Testis (tissue), 2 donors: ENCODE measurements at regions not wholly inside any gene's neighbourhood (a gene's known extent, or its start where the extent isn't known, plus 50 kb on each side); places are given as distances from the start of the nearest gene placed in this dataset.
A peak's percentile ranks its signal among the peaks of the same experiment; 100 is the strongest.
"Not testable (repeated sequence)": the region's sequence is repeated elsewhere in the genome, so short reads cannot be mapped to it uniquely, and the experiment has no call there.

Source experiments
- DNase-seq: peaks from one replicate; pipeline ENCODE4 v3.0.0-alpha.2; 2019
- H3K27ac ChIP-seq, 2 donors: fragments of 200-600 bp; sonication (generic); one replicate each; pipeline ENCODE4 v1.5.1; 2019
- H3K27me3 ChIP-seq: fragments of 200-600 bp; sonication (generic); one replicate; pipeline ENCODE4 v1.5.1; 2019
- H3K36me3 ChIP-seq: fragments of 200-600 bp; sonication (generic); one replicate; pipeline ENCODE4 v1.5.1; 2017; ENCODE audit warnings: low read depth; ENCODE audit errors: missing control alignments
- H3K4me1 ChIP-seq: fragments of 200-600 bp; sonication (generic); one replicate; pipeline ENCODE4 v1.5.1; 2019
- H3K4me3 ChIP-seq, 2 donors: fragments of 200-600 bp; sonication (generic); one replicate each; pipeline ENCODE4 v1.5.1; 2017 to 2019
- H3K9me3 ChIP-seq: fragments of 200-600 bp; sonication (generic); one replicate; pipeline ENCODE4 v1.5.1; 2017
- CTCF ChIP-seq, 3 experiments: fragments of 450-650 bp in 2 of 3; fragments of 200-600 bp in 1 of 3; sonication (generic) in 1 of 3; IDR thresholded peaks; one replicate each; pipeline ENCODE4 v1.5.1; 2016 to 2019; ENCODE audit warnings: antibody characterized with exemption in 3 of 3, mild to moderate bottlenecking in 2 of 3, moderate library complexity in 1 of 3
- POLR2A ChIP-seq: fragments of 450-650 bp; IDR thresholded peaks from one replicate; pipeline ENCODE4 v1.6.1; 2017; ENCODE audit warnings: antibody characterized with exemption, mild to moderate bottlenecking, moderate library complexity
- WGBS, 2 donors: methylation state at CpG; one replicate each; pipeline ENCODE4 v1.1.5; 2018; 5-methylcytosine and 5-hydroxymethylcytosine counted together
- intact Hi-C: fragments of 100-400 bp; cut with DNase I; formaldehyde crosslinking; loops from one replicate; pipeline ENCODE4 v1.15.1; 2023; ENCODE audit warnings: low total_unique reads

GRCh38 chr11:106568632-106569031 is 449.6 kb downstream of the GUCY1A2 start:
- Histone ChIP-seq H3K27ac (no peak overlapping the region), H3K36me3 (no peaks in the 10 kb centered on the region), H3K4me3 (no peak overlapping the region), H3K9me3 (no peaks in the 10 kb centered on the region), H3K4me1 (no peaks in the 10 kb centered on the region), H3K27me3 (no peaks in the 10 kb centered on the region)
- intact Hi-C loops, result no loop called here
- no peak for TF ChIP-seq POLR2A
- TF ChIP-seq CTCF (IDR thresholded peaks at IDR 0.05), result no peak
- DNase-seq, result no peak
- 84 to 87% methylated on average over 3 of the region's 3 CpGs for WGBS, 2 donors

GRCh38 chr11:106577384-106577783 is 440.9 kb downstream of the GUCY1A2 start:
- H3K4me3 ChIP-seq, intact Hi-C loops, H3K4me1 ChIP-seq, H3K9me3 ChIP-seq, DNase-seq, H3K27ac ChIP-seq, H3K27me3 ChIP-seq, H3K36me3 ChIP-seq: not testable (repeated sequence)
- WGBS, 2 donors, result 81 to 89% methylated on average over 5 of the region's 5 CpGs

- intact Hi-C loops, result no loop called here
- no peak overlapping the region for H3K4me3 ChIP-seq
- no peak overlapping the region for H3K27ac ChIP-seq
- H3K36me3 ChIP-seq, result no peaks in the 10 kb centered on the region
- TF ChIP-seq POLR2A, result no peak
- TF ChIP-seq CTCF (IDR thresholded peaks at IDR 0.05), result no peak
- DNase-seq, result no peak
- WGBS, 2 donors, result 69 to 78% methylated on average over 6 of the region's 6 CpGs
- no peaks in the 10 kb centered on the region for H3K9me3 ChIP-seq
- no peaks in the 10 kb centered on the region for H3K27me3 ChIP-seq
- no peaks in the 10 kb centered on the region for H3K4me1 ChIP-seq
These were observed 436.9 kb downstream of the GUCY1A2 start for GRCh38 chr11:106581399-106581798.

GRCh38 chr11:106585061-106585460 is 433.2 kb downstream of the GUCY1A2 start:
- H3K36me3 ChIP-seq, result no peaks in the 10 kb centered on the region
- peak; percentile 15 for DNase-seq
- no peak for TF ChIP-seq POLR2A
- no peak for TF ChIP-seq CTCF (IDR thresholded peaks at IDR 0.05)
- no peaks in the 10 kb centered on the region for H3K9me3 ChIP-seq
- no peaks in the 10 kb centered on the region for H3K4me1 ChIP-seq
- H3K27me3 ChIP-seq, result no peaks in the 10 kb centered on the region
- H3K27ac ChIP-seq, result no peak overlapping the region
- no peak overlapping the region for H3K4me3 ChIP-seq
- intact Hi-C loops, result no loop called here
- WGBS, 2 donors, result 88 to 93% methylated on average over 5 of the region's 5 CpGs

- WGBS, 2 donors, result 80 to 84% methylated on average over 6 of the region's 6 CpGs
- no peak for DNase-seq
These were observed 423.4 kb downstream of the GUCY1A2 start for GRCh38 chr11:106594751-106595351.

More at GRCh38 chr11:106594751-106595351, 423.4 kb downstream of the GUCY1A2 start:
- Histone ChIP-seq H3K4me3 (no peak overlapping the region), H3K27me3 (no peaks in the 10 kb centered on the region), H3K36me3 (no peaks in the 10 kb centered on the region), H3K9me3 (no peaks in the 10 kb centered on the region), H3K4me1 (no peaks in the 10 kb centered on the region), H3K27ac (no peak overlapping the region)
- intact Hi-C loops, result no loop called here
- TF ChIP-seq CTCF (IDR thresholded peaks at IDR 0.05) (no peak), POLR2A (no peak)
